ENCODE measurements at regions not wholly inside any gene's neighbourhood (a gene's known extent, or its start where the extent isn't known, plus 50 kb on each side); places are given as distances from the start of the nearest gene placed in this dataset.
A peak's percentile ranks its signal among the peaks of the same experiment; 100 is the strongest.

DNA sequence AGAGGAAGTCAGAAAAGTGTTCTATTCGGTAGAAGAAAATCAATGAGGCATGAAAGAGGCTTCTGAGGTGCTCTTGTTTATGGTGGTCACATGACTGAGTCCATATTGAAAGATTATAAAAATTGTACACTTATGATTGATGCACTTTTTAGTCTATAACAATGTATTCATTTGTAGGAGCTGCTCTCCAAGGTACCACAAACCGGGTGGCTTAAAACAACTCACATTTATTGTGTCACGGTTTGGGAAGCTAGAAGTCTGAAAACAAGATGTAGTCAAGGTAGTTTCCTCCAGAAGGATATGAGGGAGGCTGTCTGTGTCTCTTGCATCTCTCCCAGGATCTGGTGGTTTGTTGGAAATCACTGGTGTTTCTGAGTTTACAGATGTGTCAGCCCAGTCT lies 86.6 kb upstream of the NIPA1 start:
- TF ChIP-seq, protein P1, sequence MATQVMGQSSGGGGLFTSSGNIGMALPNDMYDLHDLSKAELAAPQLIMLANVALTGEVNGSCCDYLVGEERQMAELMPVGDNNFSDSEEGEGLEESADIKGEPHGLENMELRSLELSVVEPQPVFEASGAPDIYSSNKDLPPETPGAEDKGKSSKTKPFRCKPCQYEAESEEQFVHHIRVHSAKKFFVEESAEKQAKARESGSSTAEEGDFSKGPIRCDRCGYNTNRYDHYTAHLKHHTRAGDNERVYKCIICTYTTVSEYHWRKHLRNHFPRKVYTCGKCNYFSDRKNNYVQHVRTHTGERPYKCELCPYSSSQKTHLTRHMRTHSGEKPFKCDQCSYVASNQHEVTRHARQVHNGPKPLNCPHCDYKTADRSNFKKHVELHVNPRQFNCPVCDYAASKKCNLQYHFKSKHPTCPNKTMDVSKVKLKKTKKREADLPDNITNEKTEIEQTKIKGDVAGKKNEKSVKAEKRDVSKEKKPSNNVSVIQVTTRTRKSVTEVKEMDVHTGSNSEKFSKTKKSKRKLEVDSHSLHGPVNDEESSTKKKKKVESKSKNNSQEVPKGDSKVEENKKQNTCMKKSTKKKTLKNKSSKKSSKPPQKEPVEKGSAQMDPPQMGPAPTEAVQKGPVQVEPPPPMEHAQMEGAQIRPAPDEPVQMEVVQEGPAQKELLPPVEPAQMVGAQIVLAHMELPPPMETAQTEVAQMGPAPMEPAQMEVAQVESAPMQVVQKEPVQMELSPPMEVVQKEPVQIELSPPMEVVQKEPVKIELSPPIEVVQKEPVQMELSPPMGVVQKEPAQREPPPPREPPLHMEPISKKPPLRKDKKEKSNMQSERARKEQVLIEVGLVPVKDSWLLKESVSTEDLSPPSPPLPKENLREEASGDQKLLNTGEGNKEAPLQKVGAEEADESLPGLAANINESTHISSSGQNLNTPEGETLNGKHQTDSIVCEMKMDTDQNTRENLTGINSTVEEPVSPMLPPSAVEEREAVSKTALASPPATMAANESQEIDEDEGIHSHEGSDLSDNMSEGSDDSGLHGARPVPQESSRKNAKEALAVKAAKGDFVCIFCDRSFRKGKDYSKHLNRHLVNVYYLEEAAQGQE (IDR thresholded peaks at IDR 0.05; ENCODE audit: low read depth): peak; percentile 72

DNA sequence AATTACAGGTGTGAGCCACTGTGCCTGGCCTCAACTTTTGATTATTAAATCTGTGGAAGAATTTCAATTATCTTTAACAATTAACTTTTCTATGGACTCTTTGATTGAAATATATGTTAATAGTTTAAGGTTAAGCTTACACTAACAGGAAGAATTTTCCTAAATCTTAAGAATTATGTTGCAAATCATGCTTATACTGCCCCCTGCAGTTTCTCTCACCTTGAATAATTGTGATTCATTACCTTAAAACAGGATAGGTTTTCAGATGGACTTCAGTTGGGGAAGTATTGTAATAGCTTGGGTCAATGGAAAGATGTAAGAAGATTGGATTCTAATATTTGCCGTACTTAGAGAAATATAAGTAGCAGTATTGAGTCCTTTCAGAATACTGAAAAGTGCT lies 66.5 kb upstream of the NIPA1 start:
- peak; percentile 31 for TF ChIP-seq RAD21 (IDR thresholded peaks at IDR 0.05; ENCODE audit: low read depth)

DNA sequence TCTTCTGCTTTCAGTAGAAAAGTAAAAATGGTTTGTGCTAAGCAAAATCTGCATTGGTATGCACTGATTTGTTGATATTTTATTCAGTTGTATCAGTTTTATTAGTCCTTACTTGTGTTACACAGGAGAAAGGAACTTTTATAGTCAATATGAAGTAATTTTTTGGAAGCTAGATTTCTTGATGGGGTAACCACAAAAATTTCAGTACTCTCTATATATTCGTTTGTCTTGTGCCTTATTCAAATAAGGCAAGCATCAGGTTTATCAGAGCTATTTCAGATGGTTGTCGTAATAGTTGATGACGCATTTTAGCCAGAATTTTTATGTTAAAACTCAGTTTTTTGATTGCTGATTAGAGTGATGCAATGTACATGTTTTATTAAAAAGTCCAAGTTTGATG lies 50.7 kb upstream of the NIPA1 start:
- no peak for TF ChIP-seq YY1 (IDR thresholded peaks at IDR 0.05; ENCODE audit: low read depth)
- TF ChIP-seq NFIC (IDR thresholded peaks at IDR 0.05): no peak
- TF ChIP-seq, protein P1 (IDR thresholded peaks at IDR 0.05; ENCODE audit: low read depth): no peak
- TF ChIP-seq, protein P2, sequence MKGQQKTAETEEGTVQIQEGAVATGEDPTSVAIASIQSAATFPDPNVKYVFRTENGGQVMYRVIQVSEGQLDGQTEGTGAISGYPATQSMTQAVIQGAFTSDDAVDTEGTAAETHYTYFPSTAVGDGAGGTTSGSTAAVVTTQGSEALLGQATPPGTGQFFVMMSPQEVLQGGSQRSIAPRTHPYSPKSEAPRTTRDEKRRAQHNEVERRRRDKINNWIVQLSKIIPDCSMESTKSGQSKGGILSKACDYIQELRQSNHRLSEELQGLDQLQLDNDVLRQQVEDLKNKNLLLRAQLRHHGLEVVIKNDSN (IDR thresholded peaks at IDR 0.05): no peak
